ENCODE measurements at regions not wholly inside any gene's neighbourhood (a gene's known extent, or its start where the extent isn't known, plus 50 kb on each side); places are given as distances from the start of the nearest gene placed in this dataset.

DNA sequence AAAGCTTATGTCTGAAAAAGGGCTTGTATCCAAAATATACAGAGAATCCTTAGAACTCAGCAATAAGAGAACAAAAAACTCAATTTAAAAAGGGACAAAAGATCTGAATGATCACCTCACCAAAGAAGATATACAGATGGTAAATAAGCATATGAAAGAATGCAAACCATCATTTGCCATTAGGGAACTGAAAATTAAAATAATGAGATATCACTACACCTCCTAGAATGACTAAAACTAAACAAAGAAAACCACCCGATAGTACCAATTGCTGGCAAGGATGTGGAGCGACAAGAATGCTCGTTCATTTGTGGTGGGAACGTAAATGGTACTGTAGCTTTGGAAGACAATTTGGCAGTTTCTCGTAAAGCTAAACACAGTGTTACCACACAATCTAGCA, 66.9 kb upstream of the MPHOSPH6 start:
- DNase-seq (ENCODE audit: low read depth), result no peak

DNA sequence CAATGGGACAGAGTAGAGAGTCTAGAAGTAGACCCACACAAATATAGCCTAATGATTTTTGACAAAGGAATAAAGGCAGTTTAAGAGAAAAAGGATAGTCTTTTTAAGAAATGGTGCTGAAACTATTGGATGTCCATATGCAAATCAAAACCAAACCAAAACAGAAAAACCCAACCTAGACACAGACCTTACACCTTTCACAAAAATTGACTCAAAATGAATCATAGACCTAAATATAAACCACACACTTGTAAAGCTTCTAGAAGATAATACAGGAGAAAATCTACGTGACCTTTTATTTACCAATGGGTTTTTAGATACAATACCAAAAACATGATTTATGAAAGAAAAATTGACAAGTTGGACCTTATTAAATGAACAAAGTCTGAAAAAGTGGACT, 66.4 kb upstream of the MPHOSPH6 start:
- no peak for DNase-seq (ENCODE audit: low read depth)

DNA sequence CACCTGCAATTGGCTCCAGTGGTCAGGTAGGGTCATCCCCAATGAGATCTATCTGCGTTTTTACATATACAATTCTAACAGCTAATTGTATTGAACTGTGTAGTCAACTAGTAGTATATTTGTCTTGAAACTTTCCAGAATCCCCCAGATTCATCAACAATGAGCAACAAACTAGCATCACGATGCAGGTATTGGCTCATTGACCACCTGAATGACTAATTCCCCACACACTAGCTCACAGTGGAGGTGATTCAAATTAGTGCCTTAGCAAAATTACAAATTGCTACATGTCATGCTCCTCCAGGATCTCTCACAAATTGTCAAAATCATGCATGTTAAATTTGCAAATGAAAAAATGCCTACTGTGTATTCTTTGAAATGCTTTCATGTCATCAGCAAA, 62.8 kb upstream of the MPHOSPH6 start:
- DNase-seq (ENCODE audit: low read depth), result no peak

- DNase-seq (ENCODE audit: low read depth), result no peak
These were observed 61.2 kb upstream of the MPHOSPH6 start for GRCh38 chr16:82231008-82231787.

- DNase-seq (ENCODE audit: low read depth), result peak; percentile 30
These were observed 60.0 kb upstream of the MPHOSPH6 start for GRCh38 chr16:82229800-82230619.

DNA sequence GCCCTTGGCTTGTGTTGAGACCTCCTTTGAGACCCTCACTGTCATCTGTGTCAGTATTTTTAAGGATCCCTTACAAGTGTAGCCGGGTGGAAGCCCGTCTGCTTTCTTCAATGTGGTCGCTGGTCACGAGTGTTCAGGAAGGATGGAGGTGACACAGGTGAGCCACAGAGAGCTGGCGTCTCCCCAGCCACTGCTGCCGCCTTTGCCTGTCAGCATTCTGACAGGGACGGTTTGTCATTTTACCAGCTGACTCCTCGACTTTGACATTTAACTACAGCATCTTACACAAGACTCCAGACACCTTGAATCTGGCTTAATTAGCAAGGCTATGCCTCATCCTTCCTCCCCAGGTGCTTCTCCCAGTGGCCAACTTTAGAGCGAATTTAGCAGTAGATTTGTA, 56.3 kb upstream of the MPHOSPH6 start:
- no peak for DNase-seq (ENCODE audit: low read depth)

DNA sequence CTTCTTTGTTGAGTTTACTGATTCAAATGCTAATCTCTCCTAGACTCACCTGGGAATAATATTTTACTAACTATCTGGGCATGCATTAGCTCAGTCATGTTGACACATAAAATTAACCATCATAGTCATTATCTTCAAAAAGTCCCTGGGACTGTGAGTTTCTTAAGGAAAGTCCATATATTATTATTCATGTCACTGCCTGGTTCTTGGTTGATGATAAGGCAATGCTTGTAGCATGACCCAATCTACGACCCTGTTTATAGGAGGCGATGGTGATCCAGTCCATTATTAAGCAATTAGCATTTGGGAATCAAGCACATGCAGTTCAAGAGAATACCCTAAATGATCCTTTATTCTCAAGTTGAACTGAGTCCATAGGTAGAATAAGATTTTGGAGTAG, 54.8 kb upstream of the MPHOSPH6 start:
- DNase-seq (ENCODE audit: low read depth), result no peak

- DNase-seq (ENCODE audit: low read depth), result no peak
These were observed 50.5 kb upstream of the MPHOSPH6 start for GRCh38 chr16:82220541-82220940.

All from CMK (cell line).